ENCODE measurements at regions not wholly inside any gene's neighbourhood (a gene's known extent, or its start where the extent isn't known, plus 50 kb on each side); places are given as distances from the start of the nearest gene placed in this dataset.

GRCh38 chr6:44660561-44661220 is 273.2 kb downstream of the CDC5L start:
- H2AFZ ChIP-seq (ENCODE audit: low read length) = peak overlapping the region; percentile 18
- TF ChIP-seq CTCF (IDR thresholded peaks at IDR 0.05; ENCODE audit: extremely low read depth, low read depth, low read length) = no peak
- H3K4me1 ChIP-seq (ENCODE audit: insufficient read depth, low read length) = peaks cover 25% of the 10 kb centered on the region
- no peaks in the 10 kb centered on the region for H4K20me1 ChIP-seq (ENCODE audit: insufficient read depth, low read length)
- H3K4me3 ChIP-seq (ENCODE audit: insufficient read depth, low read length) = no peak overlapping the region
- no peaks in the 10 kb centered on the region for H3K79me2 ChIP-seq (ENCODE audit: insufficient read depth, low read length)
- no peak for DNase-seq (ENCODE audit: insufficient read length, low spot score, missing footprints)
- H3K27me3 ChIP-seq (ENCODE audit: insufficient read depth, low read length) = no peaks in the 10 kb centered on the region
- no peaks in the 10 kb centered on the region for H3K36me3 ChIP-seq (ENCODE audit: insufficient read depth, low read length)
- peak overlapping the region; percentile 3 for H3K27ac ChIP-seq (ENCODE audit: low read depth, low read length)
- H3K9me3 ChIP-seq (ENCODE audit: low read depth, low read length) = no peaks in the 10 kb centered on the region
- no peak overlapping the region for H3K4me2 ChIP-seq (ENCODE audit: insufficient read depth, low read length)

GRCh38 chr6:44661221-44662008 is 273.9 kb downstream of the CDC5L start:
- H3K36me3 ChIP-seq (ENCODE audit: insufficient read depth, low read length) = no peaks in the 10 kb centered on the region
- DNase-seq (ENCODE audit: insufficient read length, low spot score, missing footprints) = no peak
- H2AFZ ChIP-seq (ENCODE audit: low read length) = no peak overlapping the region
- no peaks in the 10 kb centered on the region for H4K20me1 ChIP-seq (ENCODE audit: insufficient read depth, low read length)
- H3K9me3 ChIP-seq (ENCODE audit: low read depth, low read length) = no peaks in the 10 kb centered on the region
- peak overlapping the region; percentile 21 for H3K4me2 ChIP-seq (ENCODE audit: insufficient read depth, low read length)
- H3K27ac ChIP-seq (ENCODE audit: low read depth, low read length) = peak overlapping the region; percentile 3
- no peak overlapping the region for H3K4me3 ChIP-seq (ENCODE audit: insufficient read depth, low read length)
- H3K4me1 ChIP-seq (ENCODE audit: insufficient read depth, low read length) = peaks cover 27% of the 10 kb centered on the region
- TF ChIP-seq CTCF (IDR thresholded peaks at IDR 0.05; ENCODE audit: extremely low read depth, low read depth, low read length) = no peak
- H3K27me3 ChIP-seq (ENCODE audit: insufficient read depth, low read length) = no peaks in the 10 kb centered on the region
- no peaks in the 10 kb centered on the region for H3K79me2 ChIP-seq (ENCODE audit: insufficient read depth, low read length)

DNA sequence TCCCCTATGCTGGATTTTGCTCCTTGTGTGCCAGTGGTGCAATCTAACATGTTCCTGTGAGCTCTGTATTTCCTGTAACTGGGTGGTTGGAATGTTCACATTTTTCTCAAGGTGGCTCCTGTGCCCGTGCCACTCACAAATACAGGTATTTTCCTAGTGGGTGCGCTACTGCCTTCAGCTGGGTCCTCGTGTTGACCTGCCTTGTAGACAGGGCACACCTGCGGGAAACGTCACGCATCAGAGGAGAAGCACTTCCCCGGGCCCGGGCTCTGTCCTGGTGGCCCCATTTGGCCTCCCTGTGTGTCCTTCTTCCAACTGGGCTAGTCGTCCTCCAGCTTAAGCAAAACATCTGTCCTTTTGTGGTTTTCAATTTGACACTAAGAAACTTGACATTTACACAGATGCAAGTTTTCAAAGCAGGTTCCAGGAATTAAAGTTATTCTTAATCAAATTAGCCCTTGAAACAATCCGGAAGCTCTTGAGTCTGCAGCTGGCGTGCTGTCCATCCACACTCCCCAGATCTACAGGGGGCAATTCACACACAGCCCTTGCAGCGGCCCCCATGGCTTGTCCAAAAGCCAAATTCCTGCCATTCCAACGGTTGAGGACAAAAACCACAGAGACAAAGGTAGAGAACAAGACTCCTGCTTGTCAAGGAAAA is 275.1 kb downstream of the CDC5L start:
- DNase-seq (ENCODE audit: insufficient read length, low spot score, missing footprints) = no peak
- Histone ChIP-seq H3K4me1 (ENCODE audit: insufficient read depth, low read length) (peaks cover 35% of the 10 kb centered on the region), H3K4me3 (ENCODE audit: insufficient read depth, low read length) (no peak overlapping the region), H3K27ac (ENCODE audit: low read depth, low read length) (no peak overlapping the region), H3K79me2 (ENCODE audit: insufficient read depth, low read length) (no peaks in the 10 kb centered on the region), H3K9me3 (ENCODE audit: low read depth, low read length) (no peaks in the 10 kb centered on the region), H4K20me1 (ENCODE audit: insufficient read depth, low read length) (no peaks in the 10 kb centered on the region), H2AFZ (ENCODE audit: low read length) (no peak overlapping the region), H3K36me3 (ENCODE audit: insufficient read depth, low read length) (no peaks in the 10 kb centered on the region), H3K27me3 (ENCODE audit: insufficient read depth, low read length) (no peaks in the 10 kb centered on the region), H3K4me2 (ENCODE audit: insufficient read depth, low read length) (no peak overlapping the region)
- TF ChIP-seq CTCF (IDR thresholded peaks at IDR 0.05; ENCODE audit: extremely low read depth, low read depth, low read length) = no peak

All from osteoblast (primary cell).